ENCODE measurements at regions not wholly inside any gene's neighbourhood (a gene's known extent, or its start where the extent isn't known, plus 50 kb on each side); places are given as distances from the start of the nearest gene placed in this dataset.

GRCh38 chr2:20536619-20537422 lies 89.9 kb downstream of the RHOB start:
- BruUV-seq (replicated peaks) = no TSS peak
- Histone ChIP-seq H3K9me3 (ENCODE audit: control insufficient read depth, insufficient read depth, low read length) (no peaks in the 10 kb centered on the region), H3K4me2 (ENCODE audit: low read depth, low read length) (no peak overlapping the region), H3K79me1 (ENCODE audit: low read depth in 1 of 2, low read length in 2 of 2) (no peaks in the 10 kb centered on the region), H4K91ac (ENCODE audit: insufficient read depth, low read depth, low read length) (no peak overlapping the region), H2BK5ac (ENCODE audit: low read depth, low read length, poor library complexity, severe bottlenecking) (no peak overlapping the region), H2AK5ac (ENCODE audit: low read depth, low read length) (no peak overlapping the region), H3K56ac (ENCODE audit: extremely low read depth, insufficient read depth, low read length) (no peak overlapping the region), H3K4me3 (ENCODE audit: insufficient read depth, low read depth, low read length) (no peak overlapping the region), H4K8ac (ENCODE audit: low read depth in 2 of 2, low read length in 2 of 2) (no peak overlapping the region), H3K36me3 (ENCODE audit: control insufficient read depth, insufficient read depth, low read length) (no peaks in the 10 kb centered on the region), H2BK120ac (ENCODE audit: low read depth, low read length) (no peak overlapping the region), H2BK20ac (ENCODE audit: low read depth, low read length) (no peak overlapping the region), H3K27ac (ENCODE audit: insufficient read depth, low read length) (no peak overlapping the region), H3K9ac (ENCODE audit: low read depth, low read length) (no peak overlapping the region), H3K9me1 (ENCODE audit: insufficient read depth, low read length) (no peaks in the 10 kb centered on the region), H4K20me1 (ENCODE audit: insufficient read depth, low read length) (no peaks in the 10 kb centered on the region), H3K18ac (ENCODE audit: low read depth, low read length) (no peak overlapping the region), H3K23ac (ENCODE audit: low read depth, low read length) (no peak overlapping the region), H3K4me1 (ENCODE audit: control insufficient read depth, insufficient read depth, low read length) (peaks cover 2% of the 10 kb centered on the region; the same call in 1 of the 2 replicates), H4K5ac (ENCODE audit: low read depth, low read length) (no peak overlapping the region), H3K27me3 (ENCODE audit: control insufficient read depth, insufficient read depth, low read length) (peaks cover 4% of the 10 kb centered on the region; the same call in 1 of the 2 replicates), H2AFZ (replicated peaks; ENCODE audit: low read length, poor library complexity) (no peak overlapping the region), H2AK9ac (replicated peaks; ENCODE audit: low read depth, low read length, poor library complexity) (no peak overlapping the region), H3K4ac (ENCODE audit: low read depth, low read length) (no peak overlapping the region), H2BK15ac (ENCODE audit: low read depth, low read length) (no peak overlapping the region), H3K14ac (replicated peaks; ENCODE audit: low read depth, low read length) (no peak overlapping the region)
- POLR2A ChIA-PET (ENCODE audit: unreplicated experiment) = no interaction called here
- CTCF ChIA-PET = interaction anchor here (0.8 kb wide), 1 partner anchor 99 kb away, joined by 3 read pairs; no protein-coding TSS in a partner anchor
- no peak for DNase-seq
- intact Hi-C loops (cut with micrococcal nuclease) = no loop called here
- TF ChIP-seq BHLHE40 (IDR thresholded peaks at IDR 0.05; ENCODE audit: low read depth, low read length) = no peak
- TF ChIP-seq CEBPB (IDR thresholded peaks at IDR 0.05; ENCODE audit: low read depth, low read length) = no peak
- TF ChIP-seq NFE2L2 (IDR thresholded peaks at IDR 0.05; ENCODE audit: low read depth, low read length) = no peak
- no peak for TF ChIP-seq MXI1 (IDR thresholded peaks at IDR 0.05; ENCODE audit: borderline replicate concordance, low read depth, low read length)
- no peak for TF ChIP-seq POLR2A (IDR thresholded peaks at IDR 0.05; ENCODE audit: low read depth, low read length)
- no peak for TF ChIP-seq MAZ (IDR thresholded peaks at IDR 0.05; ENCODE audit: borderline replicate concordance, low read depth, low read length)
- TF ChIP-seq RAD21 (IDR thresholded peaks at IDR 0.05; ENCODE audit: low read length) = no peak
- no peak for TF ChIP-seq RCOR1 (IDR thresholded peaks at IDR 0.05; ENCODE audit: insufficient replicate concordance, low read length)
- no peak for TF ChIP-seq CTCF (conservative IDR thresholded peaks at IDR 0.05; ENCODE audit: low read depth, low read length)
- no peak for TF ChIP-seq SMC3 (IDR thresholded peaks at IDR 0.05; ENCODE audit: low read depth, low read length)
- no peak for TF ChIP-seq RFX5 (IDR thresholded peaks at IDR 0.05; ENCODE audit: low read depth, low read length)
- 92% methylated on average over 4 of the region's 15 CpGs; no CpG with 5 or more reads in 1 of the 2 experiments for WGBS, 2 experiments (ENCODE audit: extremely low coverage in 2 of 2, insufficient read length in 1 of 2)
- no peak for ATAC-seq (ENCODE audit: low read depth)
- dilution Hi-C loops (cut with HindIII; ENCODE audit: low sequenced_read_pairs, unreplicated experiment) = no loop called here
- in situ Hi-C loops (cut with MboI; ENCODE audit: low sequenced_read_pairs) = no loop called here
